MM.1S (cell line): ENCODE measurements at regions not wholly inside any gene's neighbourhood (a gene's known extent, or its start where the extent isn't known, plus 50 kb on each side); places are given as distances from the start of the nearest gene placed in this dataset.

Experiments used
- DNase-seq: peaks from one replicate; pipeline ENCODE4 v3.0.0-alpha.2; 2015
- H2AFZ ChIP-seq: fragments of 300-600 bp; sonication (generic); 2 replicates; pipeline ENCODE4 v1.6.0; 2016; ENCODE audit warnings: antibody characterized with exemption, low read length
- H3F3A ChIP-seq: fragments of 300-600 bp; sonication (generic); 2 replicates; pipeline ENCODE4 v1.6.1; 2016; ENCODE audit warnings: mild to moderate bottlenecking, antibody characterized with exemption, low read length, moderate library complexity, mixed read lengths; ENCODE audit not compliant: insufficient read depth
- H3K27ac ChIP-seq: fragments of 300-600 bp; sonication (generic); 2 replicates; pipeline ENCODE4 v1.5.1; 2016; ENCODE audit warnings: mild to moderate bottlenecking, low read length
- H3K27me3 ChIP-seq: fragments of 300-600 bp; sonication (generic); replicated peaks from 2 replicates; pipeline ENCODE4 v1.6.0; 2016; ENCODE audit warnings: low read length; ENCODE audit not compliant: insufficient read depth
- H3K36me3 ChIP-seq: fragments of 300-600 bp; sonication (generic); replicated peaks from 2 replicates; pipeline ENCODE4 v1.6.1; 2016; ENCODE audit warnings: mild to moderate bottlenecking, low read length, mixed read lengths; ENCODE audit not compliant: insufficient read depth
- H3K4me1 ChIP-seq: fragments of 300-600 bp; sonication (generic); 2 replicates; pipeline ENCODE4 v1.6.1; 2016; ENCODE audit warnings: low read length, mixed read lengths
- H3K4me2 ChIP-seq: fragments of 300-600 bp; sonication (generic); 2 replicates; pipeline ENCODE4 v1.6.0; 2016; ENCODE audit warnings: low read depth, low read length
- H3K4me3 ChIP-seq: fragments of 300-600 bp; sonication (generic); 2 replicates; pipeline ENCODE4 v1.5.1; 2016; ENCODE audit warnings: low read length, mixed read lengths
- H3K79me2 ChIP-seq: fragments of 300-600 bp; sonication (generic); 2 replicates; pipeline ENCODE4 v1.6.1; 2016; ENCODE audit warnings: mixed run types, low read length, mixed read lengths
- H3K9ac ChIP-seq: fragments of 300-600 bp; sonication (generic); 2 replicates; pipeline ENCODE4 v1.6.1; 2016; ENCODE audit warnings: low read length, mixed read lengths
- H3K9me2 ChIP-seq: fragments of 300-600 bp; sonication (generic); replicated peaks from 2 replicates; pipeline ENCODE4 v1.6.1; 2016; ENCODE audit warnings: mild to moderate bottlenecking, low read length, mixed read lengths; ENCODE audit not compliant: insufficient read depth
- H3K9me3 ChIP-seq: fragments of 300-600 bp; sonication (generic); replicated peaks from 2 replicates; pipeline ENCODE4 v1.6.1; 2016; ENCODE audit warnings: mild to moderate bottlenecking, low read length, mixed read lengths; ENCODE audit not compliant: insufficient read depth
- H4K20me1 ChIP-seq: fragments of 300-600 bp; sonication (generic); 2 replicates; pipeline ENCODE4 v1.6.1; 2016; ENCODE audit warnings: mild to moderate bottlenecking, low read length, moderate library complexity, mixed read lengths; ENCODE audit not compliant: insufficient read depth
- CTCF ChIP-seq: fragments of 300-600 bp; sonication (generic); IDR thresholded peaks from 2 replicates; pipeline ENCODE4 v1.5.1; 2016; ENCODE audit warnings: antibody characterized with exemption, low read length, mixed read lengths
- EZH2 ChIP-seq: fragments of 300-600 bp; sonication (generic); optimal IDR thresholded peaks from 2 replicates; pipeline ENCODE3; 2017; ENCODE audit warnings: low read depth, mild to moderate bottlenecking, antibody characterized with exemption, low read length, mixed read lengths
- EZH2phosphoT487 ChIP-seq: fragments of 300-600 bp; sonication (generic); IDR thresholded peaks from 2 replicates; pipeline ENCODE4 v1.6.1; 2018; ENCODE audit warnings: antibody characterized with exemption, low read length

- Histone ChIP-seq H3K9me2 (no peaks in the 10 kb centered on the region), H3K4me1 (no peaks in the 10 kb centered on the region), H2AFZ (no peak overlapping the region), H3K36me3 (no peaks in the 10 kb centered on the region), H3K4me3 (no peak overlapping the region), H3F3A (no peaks in the 10 kb centered on the region), H3K27ac (no peak overlapping the region), H3K9me3 (no peaks in the 10 kb centered on the region), H3K79me2 (no peaks in the 10 kb centered on the region), H4K20me1 (no peaks in the 10 kb centered on the region), H3K4me2 (no peak overlapping the region), H3K9ac (no peak overlapping the region), H3K27me3 (no peaks in the 10 kb centered on the region)
- no peak for DNase-seq
- TF ChIP-seq EZH2, result no peak
These were observed 149.5 kb downstream of the TMEM168 start for GRCh38 chr7:112640685-112641084.

GRCh38 chr7:112646783-112647182, 143.4 kb downstream of the TMEM168 start:
- TF ChIP-seq CTCF (no peak), EZH2 (no peak), EZH2phosphoT487 (no peak)
- Histone ChIP-seq H3K27ac (no peak overlapping the region), H3K9ac (no peak overlapping the region), H4K20me1 (no peaks in the 10 kb centered on the region), H3K9me2 (no peaks in the 10 kb centered on the region), H3K4me2 (no peak overlapping the region), H3K4me3 (no peak overlapping the region), H3F3A (no peaks in the 10 kb centered on the region), H3K9me3 (no peaks in the 10 kb centered on the region), H3K36me3 (no peaks in the 10 kb centered on the region), H3K4me1 (no peaks in the 10 kb centered on the region), H3K79me2 (no peaks in the 10 kb centered on the region), H2AFZ (no peak overlapping the region), H3K27me3 (no peaks in the 10 kb centered on the region)
- no peak for DNase-seq

- Histone ChIP-seq H3K4me3 (no peak overlapping the region), H3K9me3 (no peaks in the 10 kb centered on the region)
These were observed 141.4 kb downstream of the TMEM168 start for GRCh38 chr7:112648781-112649180.

GRCh38 chr7:112649560-112649959, 140.6 kb downstream of the TMEM168 start:
- Histone ChIP-seq H3F3A (no peaks in the 10 kb centered on the region), H3K4me2 (no peak overlapping the region), H3K27me3 (no peaks in the 10 kb centered on the region), H2AFZ (no peak overlapping the region), H3K4me3 (no peak overlapping the region), H3K9me2 (no peaks in the 10 kb centered on the region), H3K4me1 (no peaks in the 10 kb centered on the region), H3K79me2 (no peaks in the 10 kb centered on the region), H3K36me3 (no peaks in the 10 kb centered on the region), H3K9ac (no peak overlapping the region), H3K9me3 (no peaks in the 10 kb centered on the region), H3K27ac (no peak overlapping the region), H4K20me1 (no peaks in the 10 kb centered on the region)
- DNase-seq, result no peak
- TF ChIP-seq EZH2phosphoT487 (no peak), CTCF (no peak), EZH2 (no peak)

More at GRCh38 chr7:112648781-112649180, 141.4 kb downstream of the TMEM168 start:
- no peaks in the 10 kb centered on the region for H3K9me2 ChIP-seq
- H3K4me1 ChIP-seq, result no peaks in the 10 kb centered on the region
- no peaks in the 10 kb centered on the region for H4K20me1 ChIP-seq
- TF ChIP-seq EZH2phosphoT487 (no peak), CTCF (no peak), EZH2 (no peak)
- no peak overlapping the region for H2AFZ ChIP-seq
- no peaks in the 10 kb centered on the region for H3K27me3 ChIP-seq
- DNase-seq, result no peak
- no peak overlapping the region for H3K4me2 ChIP-seq
- no peaks in the 10 kb centered on the region for H3K79me2 ChIP-seq
- H3K9ac ChIP-seq, result no peak overlapping the region
- H3K27ac ChIP-seq, result no peak overlapping the region
- H3K36me3 ChIP-seq, result no peaks in the 10 kb centered on the region
- no peaks in the 10 kb centered on the region for H3F3A ChIP-seq
